GM12878 (cell line): ENCODE measurements at regions not wholly inside any gene's neighbourhood (a gene's known extent, or its start where the extent isn't known, plus 50 kb on each side); places are given as distances from the start of the nearest gene placed in this dataset.

ENCODE experiments used
- ATAC-seq: fragments of 200-7000 bp; cut with Tn5 transposase; 3 replicates; pipeline ENCODE4 v1.9.1; 2020; ENCODE audit warnings: mild to moderate bottlenecking, moderate library complexity
- BruUV-seq: library from RNA; stranded (reverse); fragments of 400-500 nt; replicated peaks from 2 replicates; lab custom pipeline; 2021; lab: Mats Ljungman, UMichigan
- CTCF ChIA-PET: fragments of 300-600 bp; sonication (Branson Sonifier 250); formaldehyde crosslinking; extraction: SDS; loops from one replicate; lab custom pipeline; 2021; ENCODE audit warnings: inconsistent platforms; lab: Yijun Ruan, JAX
- POLR2A ChIA-PET: fragments of 350-600 bp; formaldehyde crosslinking; extraction: SDS; loops from one replicate; lab custom pipeline; 2021; ENCODE audit warnings: inconsistent platforms; lab: Charles Lee
- RAD21 ChIA-PET: fragments of 300-600 bp; sonication (Branson Sonifier 250); formaldehyde crosslinking; loops from one replicate; lab custom pipeline; 2023; ENCODE audit warnings: antibody characterized with exemption; ENCODE audit not compliant: unreplicated experiment; lab: Charles Lee
- SMC1A ChIA-PET: fragments of 300-600 bp; sonication (Branson Sonifier 250); formaldehyde crosslinking; loops from one replicate; lab custom pipeline; 2023; ENCODE audit not compliant: unreplicated experiment, uncharacterized antibody; lab: Charles Lee
- DNase-seq: peaks from one replicate; pipeline ENCODE4 v3.0.0-alpha.2; 2011; ENCODE audit warnings: low read depth, low spot score
- FAIRE-seq: peaks from 3 replicates; lab custom pipeline; 2011; peaks lifted over from hg19 to GRCh38; lab: Jason Lieb, UNC
- H2AFZ ChIP-seq: 2 replicates; pipeline ENCODE4 v1.6.0; 2011; ENCODE audit warnings: low read depth, low read length, control low read depth; ENCODE audit not compliant: control insufficient read depth
- H3K27ac ChIP-seq: 2 replicates; pipeline ENCODE4 v1.5.1; 2011; ENCODE audit warnings: control low read depth; ENCODE audit not compliant: control insufficient read depth, insufficient read depth
- H3K27me3 ChIP-seq, 2 experiments: replicated peaks in 1 of 2; 2 replicates each; pipeline versions ENCODE4 v1.6.0 to v1.6.1; 2011; ENCODE audit warnings: low read length in 1 of 2; ENCODE audit not compliant: control insufficient read depth in 2 of 2, insufficient read depth in 2 of 2
- H3K36me3 ChIP-seq, 2 experiments: 2 replicates each; pipeline ENCODE4 v1.5.1; 2011; ENCODE audit warnings: low read length in 1 of 2; ENCODE audit not compliant: control insufficient read depth in 2 of 2, insufficient read depth in 2 of 2
- H3K4me1 ChIP-seq: 2 replicates; pipeline ENCODE4 v1.6.1; 2011; ENCODE audit warnings: mild to moderate bottlenecking, low read length, moderate library complexity, mixed read lengths; ENCODE audit not compliant: control insufficient read depth, insufficient read depth
- H3K4me2 ChIP-seq: 2 replicates; pipeline ENCODE4 v1.6.0; 2011; ENCODE audit warnings: control low read depth; ENCODE audit not compliant: control insufficient read depth, insufficient read depth
- H3K4me3 ChIP-seq: fragments of 200-600 bp; sonication (generic); 2 replicates; pipeline ENCODE4 v1.5.1; 2016
- H3K79me2 ChIP-seq: 2 replicates; pipeline ENCODE4 v1.6.0; 2011; ENCODE audit warnings: low read length; ENCODE audit not compliant: control insufficient read depth, insufficient read depth
- H3K9ac ChIP-seq: 2 replicates; pipeline ENCODE4 v1.8.0; 2011; ENCODE audit warnings: low read length, control low read depth, mixed read lengths; ENCODE audit not compliant: control insufficient read depth, insufficient read depth
- H3K9me3 ChIP-seq: replicated peaks from 3 replicates; pipeline ENCODE4 v1.5.1; 2011; ENCODE audit warnings: mild to moderate bottlenecking, low read length; ENCODE audit not compliant: control insufficient read depth, insufficient read depth
- H4K20me1 ChIP-seq: 2 replicates; pipeline ENCODE4 v1.6.0; 2011; ENCODE audit not compliant: control insufficient read depth, insufficient read depth
- RUNX3 ChIP-seq: IDR thresholded peaks from 2 replicates; pipeline ENCODE4 v1.6.1; 2012; ENCODE audit warnings: low read length, inconsistent platforms
- WGBS: methylation state at CpG from one replicate; pipeline ENCODE4 v1.1.6; 2016; ENCODE audit warnings: low lambda C conversion rate; ENCODE audit not compliant: insufficient replicate concordance, insufficient coverage; ENCODE audit errors: missing lambda C conversion rate; 5-methylcytosine and 5-hydroxymethylcytosine counted together
- in situ Hi-C: fragments of 300-500 bp; cut with MboI; formaldehyde crosslinking; loops from 9 replicates; pipeline ENCODE4 v1.14.3; 2018; ENCODE audit warnings: mixed read lengths
- intact Hi-C: fragments of 100-400 bp; cut with micrococcal nuclease; formaldehyde crosslinking; loops from one replicate; pipeline ENCODE4 v1.14.2; 2022; ENCODE audit not compliant: unreplicated experiment
- TF ChIP-seq, protein P1 (sequence below): fragments of 150-350 bp; IDR thresholded peaks from 2 replicates; pipeline ENCODE4 v1.6.1; 2016; ENCODE audit warnings: low read depth, low read length

DNA sequence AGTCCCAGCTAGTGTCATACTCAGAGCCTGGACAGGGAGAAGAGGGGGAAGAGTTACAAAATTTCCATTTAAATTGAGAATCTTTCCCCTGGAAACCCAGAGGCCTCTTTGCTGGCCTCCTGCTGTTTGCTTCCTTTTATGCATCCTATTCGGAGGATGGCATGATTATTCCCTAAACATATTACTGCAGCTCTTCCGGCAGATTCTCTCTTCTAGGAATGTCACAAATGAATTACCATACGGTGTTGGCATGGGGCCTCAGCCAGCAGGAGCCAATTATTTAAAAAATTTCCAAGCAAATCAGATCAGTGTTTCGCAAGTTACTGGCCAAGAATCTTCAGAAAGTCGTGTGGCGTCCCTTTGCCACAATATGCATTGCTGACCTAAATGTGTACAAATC lies 326.7 kb upstream of the NCAM1 start:
- intact Hi-C loops (no loop called here), in situ Hi-C loops (no loop called here)
- no peak overlapping the region for H3K4me2 ChIP-seq
- no peak overlapping the region for H3K4me3 ChIP-seq
- no peaks in the 10 kb centered on the region for H3K36me3 ChIP-seq
- DNase-seq (no peak), ATAC-seq (no peak), FAIRE-seq (no peak)
- BruUV-seq, result no TSS peak
- no peak overlapping the region for H3K27ac ChIP-seq
- WGBS, result 81% methylated on average over 6 of the region's 6 CpGs
- CTCF ChIA-PET, result interaction anchor here (1.2 to 1.6 kb wide), 2 partner anchors 11 to 46 kb away, joined by 3 to 7 read pairs; no protein-coding TSS in a partner anchor
- H3K79me2 ChIP-seq, result no peaks in the 10 kb centered on the region
- H3K9me3 ChIP-seq, result no peaks in the 10 kb centered on the region; the same call in 1 of the 3 replicates
- no peak overlapping the region for H3K9ac ChIP-seq
- POLR2A ChIA-PET, result interaction anchor here (0.7 kb wide), 1 partner anchor 62 kb away, joined by 3 read pairs; no protein-coding TSS in a partner anchor
- H3K27me3 ChIP-seq, result no peaks in the 10 kb centered on the region
- peaks cover 16% of the 10 kb centered on the region for H3K4me1 ChIP-seq
- no peaks in the 10 kb centered on the region for H4K20me1 ChIP-seq
- TF ChIP-seq RUNX3, result no peak
- TF ChIP-seq, protein P1, sequence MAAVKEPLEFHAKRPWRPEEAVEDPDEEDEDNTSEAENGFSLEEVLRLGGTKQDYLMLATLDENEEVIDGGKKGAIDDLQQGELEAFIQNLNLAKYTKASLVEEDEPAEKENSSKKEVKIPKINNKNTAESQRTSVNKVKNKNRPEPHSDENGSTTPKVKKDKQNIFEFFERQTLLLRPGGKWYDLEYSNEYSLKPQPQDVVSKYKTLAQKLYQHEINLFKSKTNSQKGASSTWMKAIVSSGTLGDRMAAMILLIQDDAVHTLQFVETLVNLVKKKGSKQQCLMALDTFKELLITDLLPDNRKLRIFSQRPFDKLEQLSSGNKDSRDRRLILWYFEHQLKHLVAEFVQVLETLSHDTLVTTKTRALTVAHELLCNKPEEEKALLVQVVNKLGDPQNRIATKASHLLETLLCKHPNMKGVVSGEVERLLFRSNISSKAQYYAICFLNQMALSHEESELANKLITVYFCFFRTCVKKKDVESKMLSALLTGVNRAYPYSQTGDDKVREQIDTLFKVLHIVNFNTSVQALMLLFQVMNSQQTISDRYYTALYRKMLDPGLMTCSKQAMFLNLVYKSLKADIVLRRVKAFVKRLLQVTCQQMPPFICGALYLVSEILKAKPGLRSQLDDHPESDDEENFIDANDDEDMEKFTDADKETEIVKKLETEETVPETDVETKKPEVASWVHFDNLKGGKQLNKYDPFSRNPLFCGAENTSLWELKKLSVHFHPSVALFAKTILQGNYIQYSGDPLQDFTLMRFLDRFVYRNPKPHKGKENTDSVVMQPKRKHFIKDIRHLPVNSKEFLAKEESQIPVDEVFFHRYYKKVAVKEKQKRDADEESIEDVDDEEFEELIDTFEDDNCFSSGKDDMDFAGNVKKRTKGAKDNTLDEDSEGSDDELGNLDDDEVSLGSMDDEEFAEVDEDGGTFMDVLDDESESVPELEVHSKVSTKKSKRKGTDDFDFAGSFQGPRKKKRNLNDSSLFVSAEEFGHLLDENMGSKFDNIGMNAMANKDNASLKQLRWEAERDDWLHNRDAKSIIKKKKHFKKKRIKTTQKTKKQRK, result no peak
- RAD21 ChIA-PET, result no interaction called here
- SMC1A ChIA-PET, result interaction anchor here (0.7 to 4.7 kb wide), 4 partner anchors 11 to 46 kb away, joined by 3 to 39 read pairs (median 4); no protein-coding TSS in a partner anchor
- H2AFZ ChIP-seq, result no peak overlapping the region
